ENCODE measurements at regions not wholly inside any gene's neighbourhood (a gene's known extent, or its start where the extent isn't known, plus 50 kb on each side); places are given as distances from the start of the nearest gene placed in this dataset.

DNA sequence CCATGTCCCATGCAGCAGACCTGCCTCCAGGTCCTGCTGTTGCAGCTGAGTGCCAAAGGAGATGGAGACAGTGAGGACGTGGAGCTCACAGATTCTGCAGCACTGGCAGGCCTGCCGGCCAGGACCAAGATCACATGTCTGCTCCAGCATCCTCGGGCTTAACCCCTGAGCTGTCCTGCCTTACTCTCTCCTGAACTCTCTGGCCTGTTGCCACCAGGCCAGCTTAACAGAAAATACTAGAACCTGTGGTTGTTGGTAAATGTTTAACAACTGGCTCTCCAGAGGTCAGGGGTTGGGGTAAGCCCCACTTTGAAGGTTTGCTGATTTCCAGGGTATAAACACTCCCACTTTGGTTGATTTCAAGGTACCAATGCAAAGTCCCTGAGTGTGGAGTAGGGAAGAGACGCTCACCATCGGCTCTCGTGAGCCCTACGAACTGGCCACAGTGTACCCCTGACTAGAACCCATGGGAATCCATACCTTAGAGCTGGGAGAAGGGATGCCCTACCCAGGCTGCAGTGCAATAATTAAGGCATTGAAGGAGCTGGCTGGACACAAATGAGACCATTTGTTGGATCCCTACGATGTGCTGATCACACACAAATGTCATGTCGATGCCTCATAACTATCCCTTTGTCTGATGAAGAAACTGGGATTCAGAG is 147.9 kb downstream of the OR4M2 start:
- TF ChIP-seq SIN3A (IDR thresholded peaks at IDR 0.05; ENCODE audit: low read depth) = no peak
- TF ChIP-seq ZNF274 (IDR thresholded peaks at IDR 0.05; ENCODE audit: low read depth, low read length) = no peak
- no peak for TF ChIP-seq FOSL1 (IDR thresholded peaks at IDR 0.05; ENCODE audit: low read depth)
- TF ChIP-seq, protein P1, sequence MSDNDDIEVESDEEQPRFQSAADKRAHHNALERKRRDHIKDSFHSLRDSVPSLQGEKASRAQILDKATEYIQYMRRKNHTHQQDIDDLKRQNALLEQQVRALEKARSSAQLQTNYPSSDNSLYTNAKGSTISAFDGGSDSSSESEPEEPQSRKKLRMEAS (IDR thresholded peaks at IDR 0.05) = no peak
- no peak for TF ChIP-seq EGR1 (IDR thresholded peaks at IDR 0.05; ENCODE audit: low read depth)
- TF ChIP-seq CEBPB (IDR thresholded peaks at IDR 0.05; ENCODE audit: low read depth) = no peak
- TF ChIP-seq POLR2AphosphoS5 (IDR thresholded peaks at IDR 0.05; ENCODE audit: low read depth, low read length) = no peak
- no peak for TF ChIP-seq YY1 (IDR thresholded peaks at IDR 0.05; ENCODE audit: extremely low read depth, insufficient replicate concordance, low read depth, low read length)
- TF ChIP-seq SP1 (IDR thresholded peaks at IDR 0.05; ENCODE audit: low read depth) = no peak
- TF ChIP-seq EZH2 (IDR thresholded peaks at IDR 0.05) = no peak
- no peak for TF ChIP-seq ELF1 (IDR thresholded peaks at IDR 0.05; ENCODE audit: borderline replicate concordance, low read depth)
- Histone ChIP-seq H3K9me3 (ENCODE audit: control insufficient read depth in 1 of 2, insufficient read depth in 1 of 2, low read depth in 1 of 2, low read length in 2 of 2) (peaks cover 55 to 65% of the 10 kb centered on the region in 2 experiments; a peak in 3 of 4 replicates), H3K4me3 (replicated peaks in 1 of 2; ENCODE audit: low read depth in 1 of 2, low read length in 2 of 2) (no peak overlapping the region), H3K4me2 (ENCODE audit: low read length) (no peak overlapping the region), H3K9me2 (ENCODE audit: insufficient read depth) (no peaks in the 10 kb centered on the region), H3K4me1 (ENCODE audit: control insufficient read depth in 1 of 2, insufficient read depth in 2 of 2, low read length in 2 of 2) (no peaks in the 10 kb centered on the region), H4K20me1 (ENCODE audit: insufficient read depth) (no peaks in the 10 kb centered on the region), H3K36me3 (ENCODE audit: control insufficient read depth in 1 of 2, insufficient read depth in 2 of 2, low read length in 2 of 2) (no peaks in the 10 kb centered on the region), H3K9ac (ENCODE audit: low read length) (no peak overlapping the region), H3K79me2 (ENCODE audit: insufficient read depth, low read length) (no peaks in the 10 kb centered on the region), H2AFZ (ENCODE audit: low read depth, low read length, poor library complexity, severe bottlenecking) (no peak overlapping the region), H3K27me3 (ENCODE audit: insufficient read depth, low read length) (no peaks in the 10 kb centered on the region), H3K27ac (ENCODE audit: low read depth, low read length) (no peak overlapping the region)
- ChIA-PET CTCF (no interaction called here), POLR2A (no interaction called here), RAD21 (ENCODE audit: low non-redundant PET in 1 of 2, low total read pairs in 2 of 2, uncharacterized antibody in 2 of 2, unreplicated experiment in 2 of 2) (no interaction called here)
- intact Hi-C loops (cut with micrococcal nuclease) = no loop called here
- ATAC-seq = no peak
- BruUV-seq (replicated peaks) = no TSS peak
- no peak for DNase-seq (ENCODE audit: low read depth, low spot score)
